NOMO-1 treated with dmso at 0.1 percent for 144 hours (cell line): ENCODE measurements at regions not wholly inside any gene's neighbourhood (a gene's known extent, or its start where the extent isn't known, plus 50 kb on each side); places are given as distances from the start of the nearest gene placed in this dataset.

Source experiments
- DNase-seq: peaks from one replicate; lab custom pipeline; 2025; ENCODE audit not compliant: unreplicated experiment; lab: John Stamatoyannopoulos, UW

GRCh38 chr2:128564131-128564530, 245.5 kb upstream of the HS6ST1 start:
- DNase-seq = no peak

GRCh38 chr2:128564551-128564950, 245.9 kb upstream of the HS6ST1 start:
- DNase-seq = no peak

GRCh38 chr2:128565441-128565840, 246.8 kb upstream of the HS6ST1 start:
- no peak for DNase-seq

- DNase-seq = no peak
These were observed 248.0 kb upstream of the HS6ST1 start for GRCh38 chr2:128566671-128567070.

GRCh38 chr2:128568106-128568505, 249.4 kb upstream of the HS6ST1 start:
- DNase-seq = no peak

GRCh38 chr2:128573116-128573515, 254.4 kb upstream of the HS6ST1 start:
- DNase-seq = no peak

GRCh38 chr2:128573531-128573930, 254.9 kb upstream of the HS6ST1 start:
- DNase-seq = no peak

- no peak for DNase-seq
These were observed 258.7 kb upstream of the HS6ST1 start for GRCh38 chr2:128577141-128577930.

- no peak for DNase-seq
These were observed 260.0 kb upstream of the HS6ST1 start for GRCh38 chr2:128578406-128579390.

GRCh38 chr2:128579825-128580224, 261.2 kb upstream of the HS6ST1 start:
- DNase-seq = no peak

- DNase-seq = no peak
These were observed 262.6 kb upstream of the HS6ST1 start for GRCh38 chr2:128580988-128581848.

- no peak for DNase-seq
These were observed 263.2 kb upstream of the HS6ST1 start for GRCh38 chr2:128581849-128582244.

- DNase-seq = no peak
These were observed 265.7 kb upstream of the HS6ST1 start for GRCh38 chr2:128584296-128584890.

- no peak for DNase-seq
These were observed 267.0 kb upstream of the HS6ST1 start for GRCh38 chr2:128585706-128586105.

GRCh38 chr2:128589681-128590080, 271.0 kb upstream of the HS6ST1 start:
- DNase-seq = no peak

GRCh38 chr2:128590309-128591021, 271.8 kb upstream of the HS6ST1 start:
- DNase-seq = no peak

- no peak for DNase-seq
These were observed 272.6 kb upstream of the HS6ST1 start for GRCh38 chr2:128591022-128591860.

- DNase-seq = no peak
These were observed 273.5 kb upstream of the HS6ST1 start for GRCh38 chr2:128591861-128592822.
